Activated naive CD4-positive, alpha-beta T cell treated with anti-CD3 and anti-CD28 coated beads, Interleukin-2, amount 50 U/mL, for 72 hours (primary cell): ENCODE measurements at regions not wholly inside any gene's neighbourhood (a gene's known extent, or its start where the extent isn't known, plus 50 kb on each side); places are given as distances from the start of the nearest gene placed in this dataset.

Experiments used
- ATAC-seq, 2 donors: fragments of 150-1000 bp; cut with Tn5 transposase; 2 replicates each; pipeline ENCODE4 v1.10.0; 2021; ENCODE audit warnings: mild to moderate bottlenecking in 2 of 2, moderate library complexity in 2 of 2
- DNase-seq, 2 donors: peaks; one replicate each; pipeline ENCODE4 v3.0.0; 2021 to 2022; ENCODE audit warnings: low spot score in 2 of 2
- H3K27ac Mint-ChIP-seq, 2 donors: one replicate each; pipeline ENCODE4 v1.8.0; 2022; ENCODE audit warnings: mild to moderate bottlenecking in 2 of 2, mixed read lengths in 2 of 2
- H3K36me3 Mint-ChIP-seq, 2 donors: one replicate each; pipeline ENCODE4 v1.8.0; 2022; ENCODE audit warnings: mixed read lengths in 2 of 2
- H3K9me3 Mint-ChIP-seq, 2 donors: one replicate each; pipeline ENCODE4 v1.8.0; 2022; ENCODE audit warnings: mixed read lengths in 2 of 2

DNA sequence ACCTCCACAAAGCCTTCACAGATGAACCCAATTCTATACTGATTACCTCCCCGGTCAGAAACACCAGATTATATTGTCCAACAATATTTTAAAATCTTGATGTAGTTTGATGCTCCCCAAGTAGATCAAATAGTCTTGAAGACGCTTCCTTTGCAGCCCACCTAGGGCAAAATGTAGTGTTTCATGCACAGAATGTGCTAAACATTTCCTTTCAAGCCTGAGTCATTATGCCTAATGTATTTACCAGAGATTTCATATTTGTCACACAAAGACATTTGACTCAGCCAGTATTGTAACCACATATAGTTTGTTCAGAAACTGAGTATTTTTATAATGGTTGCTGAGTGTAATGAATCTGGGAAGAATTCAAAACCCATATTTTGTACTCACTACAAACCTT is 1396.8 kb downstream of the LRRC4C start:
- Mint-ChIP-seq H3K36me3 (peaks cover 0 to 5% of the 10 kb centered on the region in 2 donors), H3K9me3 (peaks cover 19 to 33% of the 10 kb centered on the region in 2 donors), H3K27ac (no peak overlapping the region)
- no peak for DNase-seq
- no peak for ATAC-seq

- Mint-ChIP-seq H3K9me3 (peaks cover 19 to 30% of the 10 kb centered on the region in 2 donors), H3K36me3 (peaks cover 0 to 4% of the 10 kb centered on the region in 2 donors), H3K27ac (no peak overlapping the region)
- DNase-seq: no peak
- ATAC-seq: no peak
Observed at GRCh38 chr11:40061221-40061620, 1398.2 kb downstream of the LRRC4C start.

- peaks cover 12 to 23% of the 10 kb centered on the region in 2 donors for H3K9me3 Mint-ChIP-seq
- H3K27ac Mint-ChIP-seq: no peak overlapping the region
- DNase-seq (no peak), ATAC-seq (no peak)
- H3K36me3 Mint-ChIP-seq: no peaks in the 10 kb centered on the region
Observed at GRCh38 chr11:40054631-40055030, 1404.8 kb downstream of the LRRC4C start.

DNA sequence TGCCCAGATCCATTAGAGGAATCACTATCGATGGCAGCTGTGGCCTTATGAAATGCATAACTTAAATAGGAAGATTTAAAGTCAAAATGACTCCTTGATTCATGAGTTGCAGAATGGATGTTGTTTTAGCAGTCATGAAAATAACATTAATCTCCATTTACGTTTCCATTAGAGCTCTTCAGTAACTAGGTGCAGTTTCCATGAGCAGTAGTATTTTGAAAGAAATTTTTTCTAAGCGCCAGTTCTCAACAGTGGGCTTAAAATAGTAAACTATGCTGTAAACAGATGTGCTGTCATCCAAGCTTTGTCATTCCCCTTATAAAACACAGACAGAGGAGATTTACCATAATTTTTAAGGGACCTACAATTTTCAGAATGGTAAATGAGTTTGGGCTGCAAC is 1414.1 kb downstream of the LRRC4C start:
- no peak overlapping the region for H3K27ac Mint-ChIP-seq
- DNase-seq (no peak), ATAC-seq (no peak)
- H3K9me3 Mint-ChIP-seq: peaks cover 23 to 30% of the 10 kb centered on the region in 2 donors
- H3K36me3 Mint-ChIP-seq: peaks cover 0 to 5% of the 10 kb centered on the region in 2 donors

GRCh38 chr11:40037005-40037404 is 1422.4 kb downstream of the LRRC4C start:
- ATAC-seq (no peak), DNase-seq (no peak)
- Mint-ChIP-seq H3K9me3 (peaks cover 21 to 25% of the 10 kb centered on the region in 2 donors), H3K27ac (no peak overlapping the region), H3K36me3 (peaks cover 0 to 5% of the 10 kb centered on the region in 2 donors)

GRCh38 chr11:40032331-40032730 is 1427.1 kb downstream of the LRRC4C start:
- Mint-ChIP-seq H3K27ac (no peak overlapping the region), H3K9me3 (peaks cover 21 to 24% of the 10 kb centered on the region in 2 donors), H3K36me3 (no peaks in the 10 kb centered on the region)
- ATAC-seq: no peak
- no peak for DNase-seq

DNA sequence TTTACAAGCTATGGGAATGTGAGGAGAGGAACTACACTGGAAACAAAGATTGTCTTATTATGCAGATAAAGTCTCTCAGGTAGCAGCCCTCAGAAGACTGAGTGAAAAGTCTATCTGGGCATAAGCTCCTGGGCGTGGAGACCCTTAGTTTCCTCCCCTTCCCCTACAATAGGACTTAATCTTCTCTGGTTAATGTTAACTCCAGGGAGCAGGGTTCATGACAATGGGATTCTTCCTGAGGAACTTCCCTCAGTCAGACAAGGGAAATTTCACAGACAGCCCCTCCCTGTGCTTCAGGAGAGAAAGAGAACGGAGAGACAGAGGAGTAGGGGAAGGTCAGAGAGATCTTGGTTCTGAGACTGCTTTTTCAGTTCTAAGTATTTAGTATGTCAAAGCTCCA is 1428.6 kb downstream of the LRRC4C start:
- no peak for DNase-seq
- Mint-ChIP-seq H3K27ac (no peak overlapping the region), H3K36me3 (no peaks in the 10 kb centered on the region), H3K9me3 (peaks cover 17 to 18% of the 10 kb centered on the region in 2 donors)
- ATAC-seq: no peak

GRCh38 chr11:40029391-40029790 is 1430.1 kb downstream of the LRRC4C start:
- no peak overlapping the region for H3K27ac Mint-ChIP-seq
- peaks cover 15 to 21% of the 10 kb centered on the region in 2 donors for H3K9me3 Mint-ChIP-seq
- no peaks in the 10 kb centered on the region for H3K36me3 Mint-ChIP-seq
- DNase-seq (no peak), ATAC-seq (no peak)

DNA sequence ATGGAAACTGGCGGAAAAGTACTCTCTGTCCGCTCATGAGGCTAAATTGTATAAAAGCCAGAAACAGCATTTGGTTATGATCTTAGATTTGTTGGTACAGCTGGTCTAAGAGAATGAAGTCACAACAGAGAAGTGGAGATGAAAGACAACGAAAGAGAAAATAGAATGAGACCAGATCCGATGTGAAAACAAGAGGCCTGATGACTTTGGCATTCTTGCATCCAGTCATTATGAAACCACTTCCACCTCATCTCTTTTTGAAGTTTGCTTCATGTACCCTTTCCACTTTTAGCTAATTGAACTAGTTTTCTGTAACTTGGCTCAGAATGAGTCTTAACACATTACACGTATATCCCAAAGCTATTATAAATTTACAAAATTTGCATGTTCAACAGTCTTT is 1431.7 kb downstream of the LRRC4C start:
- ATAC-seq: no peak
- DNase-seq: no peak
- Mint-ChIP-seq H3K27ac (no peak overlapping the region), H3K9me3 (peaks cover 20 to 25% of the 10 kb centered on the region in 2 donors), H3K36me3 (no peaks in the 10 kb centered on the region)

GRCh38 chr11:40023724-40024123 is 1435.7 kb downstream of the LRRC4C start:
- no peak overlapping the region for H3K27ac Mint-ChIP-seq
- DNase-seq: no peak
- no peak for ATAC-seq
- H3K36me3 Mint-ChIP-seq: no peaks in the 10 kb centered on the region
- H3K9me3 Mint-ChIP-seq: peaks cover 23 to 27% of the 10 kb centered on the region in 2 donors

- DNase-seq (no peak), ATAC-seq (no peak)
- peaks cover 3% of the 10 kb centered on the region in 2 donors for H3K9me3 Mint-ChIP-seq
- no peaks in the 10 kb centered on the region for H3K36me3 Mint-ChIP-seq
- H3K27ac Mint-ChIP-seq: no peak overlapping the region
Observed at GRCh38 chr11:40010011-40010410, 1449.4 kb downstream of the LRRC4C start.

DNA sequence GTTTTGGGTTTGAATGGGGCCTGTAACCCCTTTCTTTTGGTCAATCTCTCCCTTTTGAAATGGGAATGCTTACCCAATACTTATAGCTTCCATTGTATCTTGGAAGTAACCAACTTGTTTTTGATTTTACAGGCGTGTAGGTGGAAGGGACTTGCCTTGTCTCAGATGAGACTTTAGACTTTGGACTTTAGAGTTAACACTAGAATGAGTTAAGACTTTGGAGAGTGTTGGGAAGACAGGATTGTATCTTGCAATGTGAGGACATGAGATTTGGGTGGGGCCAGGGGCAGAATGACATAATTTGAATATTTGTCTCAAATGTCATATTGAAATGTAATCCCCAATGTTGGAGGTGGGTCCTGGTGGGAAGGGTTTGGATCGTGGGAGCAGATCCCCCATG is 1466.9 kb downstream of the LRRC4C start:
- Mint-ChIP-seq H3K36me3 (peaks cover 0 to 11% of the 10 kb centered on the region in 2 donors), H3K9me3 (peaks cover 23 to 25% of the 10 kb centered on the region in 2 donors), H3K27ac (no peak overlapping the region)
- no peak for DNase-seq
- no peak for ATAC-seq

DNA sequence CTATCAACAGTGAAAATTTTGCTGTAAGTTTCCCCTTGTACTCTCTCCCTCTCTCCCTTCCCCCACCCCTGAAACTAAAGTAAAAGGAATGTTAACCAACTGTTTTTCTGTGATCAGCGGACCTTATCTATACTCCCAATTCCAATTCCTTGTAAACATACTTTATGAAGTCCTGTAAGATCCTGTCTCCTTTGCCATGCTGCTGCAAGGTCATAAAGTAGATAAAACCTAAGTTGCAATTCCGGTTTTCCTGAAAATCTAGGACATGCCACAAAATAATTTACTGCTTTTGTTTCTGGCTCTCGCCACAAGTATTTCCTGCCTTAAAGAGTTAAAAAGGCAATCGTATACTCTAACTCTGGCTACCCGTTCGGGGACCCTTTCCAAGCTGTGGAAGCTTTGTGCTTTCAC is 1469.0 kb downstream of the LRRC4C start:
- Mint-ChIP-seq H3K9me3 (peaks cover 30% of the 10 kb centered on the region in 2 donors), H3K36me3 (peaks cover 11 to 12% of the 10 kb centered on the region in 2 donors), H3K27ac (no peak overlapping the region)
- no peak for ATAC-seq
- no peak for DNase-seq

GRCh38 chr11:39975091-39975490 is 1484.4 kb downstream of the LRRC4C start:
- DNase-seq (no peak), ATAC-seq (no peak)
- Mint-ChIP-seq H3K27ac (no peak overlapping the region), H3K9me3 (peaks cover 5 to 16% of the 10 kb centered on the region in 2 donors), H3K36me3 (no peaks in the 10 kb centered on the region)

GRCh38 chr11:39972461-39972860 is 1487.0 kb downstream of the LRRC4C start:
- DNase-seq: no peak
- H3K9me3 Mint-ChIP-seq: peaks cover 13 to 31% of the 10 kb centered on the region in 2 donors
- H3K27ac Mint-ChIP-seq: no peak overlapping the region
- H3K36me3 Mint-ChIP-seq: no peaks in the 10 kb centered on the region
- ATAC-seq: no peak

DNA sequence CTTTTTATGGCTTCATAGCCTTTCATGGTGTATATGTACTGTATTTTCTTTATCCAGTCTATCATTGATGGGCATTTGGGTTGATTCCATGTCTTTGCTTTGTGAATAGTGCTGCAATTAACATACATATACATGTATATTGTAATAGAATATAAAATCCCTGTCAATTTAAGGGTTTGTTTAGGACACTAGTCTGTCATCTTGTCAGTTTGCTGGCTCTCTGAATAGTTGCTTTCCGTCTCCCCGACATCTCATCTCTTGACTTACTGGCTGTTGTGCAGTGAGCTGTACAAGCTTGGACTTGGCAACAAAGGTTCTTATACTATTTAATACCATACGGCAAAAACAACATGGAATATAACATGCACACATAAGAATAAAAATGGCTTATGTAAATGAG is 1487.5 kb downstream of the LRRC4C start:
- Mint-ChIP-seq H3K36me3 (peaks cover 0 to under 1% of the 10 kb centered on the region in 2 donors), H3K9me3 (peaks cover 13 to 31% of the 10 kb centered on the region in 2 donors), H3K27ac (peak overlapping the region in 1 of 2 donors; percentile 32)
- ATAC-seq (no peak), DNase-seq (no peak)

DNA sequence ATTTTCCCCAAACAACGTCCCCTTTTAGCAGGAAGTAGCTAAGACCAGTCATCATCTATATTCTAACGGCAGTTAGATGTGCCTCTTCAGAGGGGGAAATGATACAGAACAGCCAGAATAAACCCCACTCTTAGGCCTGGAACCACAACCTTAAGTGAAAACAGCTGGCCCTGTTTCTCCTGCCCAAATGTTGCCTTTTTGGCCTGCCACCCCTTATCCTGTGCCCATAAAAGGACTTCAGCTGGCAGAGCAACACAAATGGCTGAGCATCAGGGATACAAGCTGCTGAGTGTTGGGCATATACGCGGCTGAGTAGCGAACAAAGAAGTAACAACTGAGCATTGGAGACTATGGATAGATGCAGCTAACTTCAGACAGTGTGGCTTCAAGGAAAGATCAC is 1491.4 kb downstream of the LRRC4C start:
- H3K27ac Mint-ChIP-seq: no peak overlapping the region
- DNase-seq: no peak
- ATAC-seq: no peak
- H3K9me3 Mint-ChIP-seq: peaks cover 17 to 37% of the 10 kb centered on the region in 2 donors
- H3K36me3 Mint-ChIP-seq: peaks cover 0 to 5% of the 10 kb centered on the region in 2 donors

GRCh38 chr11:39965701-39966100 is 1493.8 kb downstream of the LRRC4C start:
- peaks cover 12 to 31% of the 10 kb centered on the region in 2 donors for H3K9me3 Mint-ChIP-seq
- no peak for ATAC-seq
- H3K36me3 Mint-ChIP-seq: peaks cover 0 to 5% of the 10 kb centered on the region in 2 donors
- no peak for DNase-seq
- no peak overlapping the region for H3K27ac Mint-ChIP-seq

DNA sequence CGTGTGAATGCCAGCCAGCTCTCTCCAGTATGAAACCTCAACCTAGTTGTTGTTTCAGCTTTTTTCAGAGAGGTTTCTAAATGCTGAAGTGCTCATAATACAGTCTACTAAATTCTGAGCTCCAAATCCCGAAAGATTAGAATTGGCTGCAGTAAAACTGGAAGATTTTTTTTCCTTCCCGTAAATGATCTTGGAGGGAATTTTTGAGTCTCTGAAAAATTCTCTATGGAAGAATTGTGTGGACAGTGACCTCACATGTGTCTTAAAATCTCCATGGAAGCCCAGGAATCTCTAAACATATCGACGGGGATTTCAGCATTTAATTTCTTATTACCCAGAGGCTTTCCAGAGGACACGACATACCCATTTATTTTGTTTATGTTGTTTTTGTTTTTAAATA is 1499.2 kb downstream of the LRRC4C start:
- Mint-ChIP-seq H3K9me3 (peaks cover 4 to 7% of the 10 kb centered on the region in 2 donors), H3K36me3 (no peaks in the 10 kb centered on the region), H3K27ac (no peak overlapping the region)
- ATAC-seq (no peak), DNase-seq (no peak)
